Stimulated activated CD8-positive, alpha-beta memory T cell treated with anti-CD3 and anti-CD28 coated beads, Interleukin-15, amount 100 ng/mL, for 24 hours (primary cell): ENCODE measurements at regions not wholly inside any gene's neighbourhood (a gene's known extent, or its start where the extent isn't known, plus 50 kb on each side); places are given as distances from the start of the nearest gene placed in this dataset.

Experiments
- DNase-seq: peaks from one replicate; pipeline ENCODE4 v3.0.0-alpha.2; 2020; ENCODE audit warnings: low read depth

DNA sequence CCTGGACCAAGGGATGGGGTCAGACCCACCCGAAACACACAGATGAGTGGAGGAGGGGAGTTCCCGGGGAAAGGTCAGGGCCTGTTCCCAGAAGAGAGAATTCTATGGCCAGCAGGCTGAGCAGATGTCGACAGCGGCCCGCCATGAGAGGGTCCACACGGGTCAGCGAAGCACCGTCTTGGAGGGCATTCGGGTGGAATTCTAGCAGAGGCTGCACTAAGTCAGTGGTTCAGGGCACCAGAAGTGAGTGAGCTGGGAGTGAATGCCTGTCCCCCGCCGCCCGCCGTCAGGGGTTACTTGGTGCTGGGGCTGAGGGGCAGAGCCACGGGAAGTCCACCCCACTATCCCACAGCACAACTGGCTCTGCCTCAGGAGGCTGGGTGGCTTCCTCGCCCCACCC is 96.2 kb upstream of the VSTM2B start:
- no peak for DNase-seq

GRCh38 chr19:29431332-29431731 is 94.5 kb upstream of the VSTM2B start:
- no peak for DNase-seq

- no peak for DNase-seq
These were observed 93.1 kb upstream of the VSTM2B start for GRCh38 chr19:29432677-29433076.

GRCh38 chr19:29436591-29437103 is 89.1 kb upstream of the VSTM2B start:
- no peak for DNase-seq

DNA sequence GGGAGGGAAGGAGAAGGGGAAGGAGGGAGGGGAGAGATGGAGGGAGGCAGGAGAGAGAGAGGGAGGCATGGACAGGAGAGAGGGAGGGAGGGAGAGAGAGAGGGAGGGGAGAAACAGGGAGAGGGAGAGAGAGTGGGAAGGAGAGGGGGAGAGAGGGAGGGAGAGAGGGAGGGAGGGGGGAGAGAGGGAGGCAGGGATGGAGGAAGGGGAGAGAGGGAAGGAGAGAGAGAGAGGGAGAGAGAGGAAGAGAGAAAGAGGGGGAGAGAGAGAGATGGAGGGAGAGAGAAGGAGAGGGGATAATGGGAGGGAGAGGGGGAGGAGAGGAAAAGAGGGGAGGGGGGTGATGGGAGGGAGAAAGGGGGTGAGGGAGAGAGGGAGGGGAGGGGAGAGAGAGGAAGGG is 86.8 kb upstream of the VSTM2B start:
- no peak for DNase-seq

- no peak for DNase-seq
These were observed 85.9 kb upstream of the VSTM2B start for GRCh38 chr19:29439688-29440550.

DNA sequence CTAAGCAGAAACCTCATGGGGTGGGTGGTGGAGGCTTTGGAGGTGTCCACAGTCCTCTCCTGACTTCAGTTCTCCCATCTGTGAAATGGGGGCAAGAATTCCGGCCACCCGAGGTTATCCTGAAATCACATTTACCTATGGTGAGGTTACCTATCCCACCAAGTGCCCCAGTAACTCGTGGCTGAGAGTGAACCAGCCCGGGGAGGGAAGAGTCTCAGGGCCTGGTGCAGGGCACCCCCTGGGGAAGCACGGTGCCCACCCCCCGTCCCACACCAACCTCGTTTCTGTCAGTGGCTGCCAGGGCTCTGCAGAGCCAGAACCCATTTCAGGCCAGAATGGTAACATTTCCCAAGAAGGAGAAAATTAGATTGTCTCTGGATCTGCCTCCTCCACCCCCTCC is 83.7 kb upstream of the VSTM2B start:
- no peak for DNase-seq

GRCh38 chr19:29442910-29443309 is 82.9 kb upstream of the VSTM2B start:
- DNase-seq = no peak

- DNase-seq = no peak
These were observed 80.5 kb upstream of the VSTM2B start for GRCh38 chr19:29445246-29445645.

GRCh38 chr19:29446361-29446760 is 79.4 kb upstream of the VSTM2B start:
- no peak for DNase-seq

DNA sequence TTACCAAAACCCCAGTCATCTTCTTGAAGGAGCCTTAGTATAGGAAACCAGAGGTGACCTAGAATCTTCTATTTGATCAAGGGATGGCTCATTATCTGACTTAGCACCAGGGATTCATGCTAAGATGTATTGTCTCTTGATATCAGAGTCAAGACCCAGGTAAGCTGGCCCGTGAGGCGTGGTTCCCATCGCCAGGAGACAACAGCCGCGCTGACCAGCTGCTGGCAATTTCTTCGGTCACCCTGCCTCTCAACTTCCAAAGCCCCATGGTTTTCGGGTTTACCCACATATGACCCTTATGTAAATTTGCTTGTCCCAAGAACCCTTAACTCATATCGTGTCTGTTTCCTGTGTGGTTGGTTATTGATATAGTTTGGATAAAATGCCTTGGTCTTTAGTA is 77.7 kb upstream of the VSTM2B start:
- DNase-seq = no peak

- no peak for DNase-seq
These were observed 76.4 kb upstream of the VSTM2B start for GRCh38 chr19:29449371-29449770.

- DNase-seq = no peak
These were observed 75.5 kb upstream of the VSTM2B start for GRCh38 chr19:29450306-29450705.

GRCh38 chr19:29450812-29451211 is 75.0 kb upstream of the VSTM2B start:
- no peak for DNase-seq

DNA sequence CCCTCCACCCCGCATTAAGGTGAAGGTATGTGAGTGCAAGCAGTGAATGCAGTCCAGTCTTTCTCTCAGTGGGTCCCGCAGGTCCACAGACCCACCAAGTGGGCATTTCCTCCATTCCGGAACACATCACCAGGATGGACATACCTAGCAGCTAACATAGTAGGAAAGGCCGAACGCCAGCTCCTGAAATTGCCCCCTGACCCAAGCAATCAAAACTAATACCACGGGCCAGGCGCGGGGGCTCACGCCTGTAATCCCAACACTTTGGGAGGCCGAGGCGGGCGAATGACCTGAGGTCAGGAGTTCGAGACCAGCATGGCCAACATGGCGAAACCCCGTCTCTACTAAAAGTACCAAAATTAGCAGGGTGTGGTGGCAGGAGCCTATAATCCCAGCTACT is 71.7 kb upstream of the VSTM2B start:
- DNase-seq = no peak

DNA sequence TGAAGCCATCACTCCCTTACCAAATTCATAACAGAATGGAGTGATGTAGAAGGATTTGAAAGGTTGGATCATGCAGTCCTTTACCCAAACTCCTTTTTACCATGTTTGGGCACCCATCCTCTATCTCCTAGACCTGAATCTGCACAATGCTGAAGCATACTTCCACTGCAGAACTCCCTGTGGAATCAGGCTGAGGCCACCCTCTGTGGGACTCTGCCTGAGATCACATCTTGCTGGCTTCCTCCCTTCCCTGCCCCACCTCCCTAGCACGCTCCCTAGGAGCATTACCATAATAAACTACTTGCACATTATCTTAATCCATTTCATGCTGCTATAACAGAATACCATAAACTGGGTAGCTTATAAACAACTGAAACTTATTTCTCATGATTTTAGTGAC is 68.4 kb upstream of the VSTM2B start:
- no peak for DNase-seq

DNA sequence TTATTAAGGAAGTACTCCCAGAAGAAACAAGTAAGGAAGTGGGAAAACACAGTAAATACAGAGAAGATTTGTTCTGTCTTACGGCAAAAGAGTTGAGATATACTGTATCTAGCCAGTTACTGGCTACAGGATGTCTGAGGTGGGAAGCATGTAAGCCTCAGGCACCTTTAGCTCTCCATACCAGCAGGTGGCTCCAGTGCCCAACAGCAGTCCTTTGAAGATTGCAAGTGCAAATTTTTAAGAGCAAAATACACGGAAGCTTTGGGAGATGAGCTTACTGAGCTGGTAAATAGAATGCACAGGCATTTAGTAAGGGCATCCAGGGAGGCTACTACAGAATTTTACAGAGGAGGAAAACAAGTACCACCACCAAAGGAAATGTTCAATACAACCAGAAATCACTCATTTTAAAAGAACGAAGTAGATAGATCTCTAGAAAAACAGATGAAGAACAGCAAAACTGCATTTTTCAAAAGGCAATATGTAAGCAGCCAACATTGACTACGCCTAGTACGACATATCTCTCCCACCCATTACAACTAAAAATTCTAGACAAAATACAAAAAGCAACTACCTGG is 57.9 kb upstream of the VSTM2B start:
- no peak for DNase-seq

DNA sequence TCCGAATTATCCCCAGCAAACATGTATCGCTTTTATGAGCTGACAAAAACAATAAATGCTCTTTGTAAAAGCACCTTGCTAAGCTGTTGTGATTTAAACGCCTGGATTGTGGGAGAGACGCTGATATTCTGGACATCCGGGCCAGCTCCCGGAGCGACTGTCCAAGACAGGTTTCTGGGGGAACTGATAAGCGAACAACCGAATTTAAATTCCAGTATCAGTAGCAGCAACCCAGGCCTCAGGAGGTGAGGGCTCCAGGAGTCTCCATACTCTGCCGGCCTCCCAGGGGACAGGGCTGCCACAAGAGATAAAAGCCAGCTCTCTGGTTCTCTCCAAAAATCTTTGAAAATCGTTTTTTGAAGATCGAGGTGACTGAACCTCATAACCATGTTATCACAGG is 50.3 kb upstream of the VSTM2B start:
- no peak for DNase-seq
